K562 (cell line): ENCODE measurements at regions not wholly inside any gene's neighbourhood (a gene's known extent, or its start where the extent isn't known, plus 50 kb on each side); places are given as distances from the start of the nearest gene placed in this dataset.

Source experiments
- ATAC-seq: fragments of 200-7000 bp; cut with Tn5 transposase; 3 replicates; pipeline ENCODE4 v1.9.1; 2020; ENCODE audit warnings: moderate library complexity
- BruUV-seq: library from RNA; stranded (reverse); fragments of 400-500 nt; replicated peaks from 2 replicates; lab custom pipeline; 2021; lab: Mats Ljungman, UMichigan
- CTCF ChIA-PET: fragments of 300-600 bp; formaldehyde crosslinking; extraction: SDS; loops from one replicate; lab custom pipeline; 2021; ENCODE audit warnings: low intra/inter-chr PET ratio; lab: Yijun Ruan, JAX
- POLR2A ChIA-PET: fragments of 300-600, 350-650 bp; sonication (Branson Sonifier 250); formaldehyde crosslinking; extraction: SDS; loops from one replicate; lab custom pipeline; 2021; ENCODE audit warnings: antibody characterized with exemption, inconsistent platforms; lab: Yijun Ruan, JAX
- DNase-seq, 4 experiments: peaks; one replicate each; pipeline versions ENCODE4 v3.0.0 to v3.0.0-alpha.2; 2011 to 2018; ENCODE audit warnings: low spot score in 3 of 4, mixed read lengths in 3 of 4; ENCODE audit errors: extremely low read depth in 1 of 4
- FAIRE-seq: peaks from 2 replicates; lab custom pipeline; 2011; peaks lifted over from hg19 to GRCh38; lab: Jason Lieb, UNC
- H2AFZ ChIP-seq: 2 replicates; pipeline ENCODE4 v1.6.0; 2011; ENCODE audit warnings: low read depth, low read length, control low read depth, inconsistent platforms
- H3K27ac ChIP-seq: fragments of 200-600 bp; 3 replicates; pipeline ENCODE4 v1.8.0; 2011; ENCODE audit warnings: low read depth, mild to moderate bottlenecking, control low read depth, inconsistent platforms, low read length, moderate library complexity, mixed read lengths; ENCODE audit errors: extremely low read depth
- H3K27me3 ChIP-seq, 2 experiments: fragments of 300-600 bp in 1 of 2; 2 replicates in 1 of 2; 3 replicates in 1 of 2; pipeline versions ENCODE4 v1.6.0 to v1.8.0; 2011; ENCODE audit warnings: inconsistent platforms in 2 of 2, low read length in 2 of 2, mild to moderate bottlenecking in 1 of 2, mixed read lengths in 1 of 2, moderate library complexity in 1 of 2; ENCODE audit not compliant: control insufficient read depth in 2 of 2, insufficient read depth in 2 of 2
- H3K36me3 ChIP-seq: fragments of 300-600 bp; 3 replicates; pipeline ENCODE4 v1.8.0; 2011; ENCODE audit warnings: mild to moderate bottlenecking, low read length, inconsistent platforms; ENCODE audit not compliant: control insufficient read depth, insufficient read depth
- H3K4me1 ChIP-seq, 2 experiments: fragments of 200-600 bp in 1 of 2; replicated peaks in 1 of 2; 2 replicates in 1 of 2; 3 replicates in 1 of 2; pipeline versions ENCODE4 v1.5.1 to v1.8.0; 2011; ENCODE audit warnings: inconsistent platforms in 2 of 2, low read length in 2 of 2, mild to moderate bottlenecking in 1 of 2, mixed read lengths in 1 of 2, moderate library complexity in 1 of 2; ENCODE audit not compliant: control insufficient read depth in 2 of 2, insufficient read depth in 2 of 2
- H3K4me2 ChIP-seq: 2 replicates; pipeline ENCODE4 v1.6.1; 2011; ENCODE audit warnings: low read length, control low read depth, inconsistent platforms, mixed read lengths; ENCODE audit not compliant: insufficient read depth
- H3K4me3 ChIP-seq: fragments of 200-600 bp; sonication (generic), shearing (Covaris generic); 2 replicates; pipeline ENCODE4 v1.5.1; 2016; ENCODE audit warnings: control low read depth, inconsistent platforms
- H3K79me2 ChIP-seq: fragments of 200-600 bp; 3 replicates; pipeline ENCODE4 v1.8.0; 2011; ENCODE audit warnings: low read length, inconsistent platforms; ENCODE audit not compliant: control insufficient read depth, insufficient read depth
- H3K9ac ChIP-seq, 2 experiments: 2 replicates each; pipeline versions ENCODE4 v1.6.0 to v1.6.1; 2011; ENCODE audit warnings: low read depth in 2 of 2, low read length in 2 of 2, control low read depth in 1 of 2, inconsistent platforms in 1 of 2, mild to moderate bottlenecking in 1 of 2, mixed read lengths in 1 of 2; ENCODE audit not compliant: insufficient read depth in 1 of 2
- H3K9me1 ChIP-seq: one replicate; pipeline ENCODE4 v1.6.0; 2011; ENCODE audit warnings: inconsistent platforms, mild to moderate bottlenecking, low read length, moderate library complexity; ENCODE audit not compliant: control insufficient read depth, insufficient read depth
- H3K9me3 ChIP-seq: replicated peaks from 2 replicates; pipeline ENCODE4 v1.5.1; 2011; ENCODE audit warnings: low read depth, low read length, inconsistent platforms; ENCODE audit not compliant: control insufficient read depth, insufficient read depth
- H4K20me1 ChIP-seq: replicated peaks from 2 replicates; pipeline ENCODE4 v1.6.1; 2011; ENCODE audit warnings: low read length, inconsistent platforms, mixed read lengths; ENCODE audit not compliant: control insufficient read depth, insufficient read depth
- HBP1 ChIP-seq: fragments of 450-650 bp; formaldehyde crosslinking; IDR thresholded peaks from 2 replicates; pipeline ENCODE4 v1.4.0; 2022; ENCODE audit warnings: missing genetic modification characterization
- NR2C1 ChIP-seq, 2 experiments: fragments of 450-650 bp; IDR thresholded peaks; 2 replicates each; pipeline ENCODE4 v1.6.1; 2017; ENCODE audit warnings: mild to moderate bottlenecking in 2 of 2, antibody characterized with exemption in 1 of 2, inconsistent platforms in 1 of 2, missing compliant biosample characterization in 1 of 2, missing genetic modification characterization in 1 of 2
- NR2C2 ChIP-seq, 2 experiments: fragments of 200-800 bp in 1 of 2; sonication (Bioruptor generic) in 1 of 2; sonication (generic) in 1 of 2; formaldehyde crosslinking in 1 of 2; IDR thresholded peaks; 2 replicates each; pipeline versions ENCODE4 v1.6.1 to v1.8.0; 2016 to 2022; ENCODE audit warnings: mild to moderate bottlenecking in 1 of 2, missing compliant biosample characterization in 1 of 2, missing genetic modification characterization in 1 of 2, missing genetic modification reagents in 1 of 2
- POLR3A ChIP-seq: IDR thresholded peaks from 2 replicates; pipeline ENCODE4 v1.6.1; 2011; ENCODE audit warnings: borderline replicate concordance, mild to moderate bottlenecking, moderate library complexity; ENCODE audit not compliant: insufficient read length, insufficient read depth; ENCODE audit errors: extremely low read depth
- ZBED1 ChIP-seq: IDR thresholded peaks from 2 replicates; pipeline ENCODE4 v1.6.1; 2014
- ZBTB33 ChIP-seq: sonication (generic); formaldehyde crosslinking; IDR thresholded peaks from 2 replicates; pipeline ENCODE4 v1.8.1; 2023; ENCODE audit warnings: mild to moderate bottlenecking, missing genetic modification reagents
- ZNF184 ChIP-seq: sonication (generic); formaldehyde crosslinking; IDR thresholded peaks from 2 replicates; pipeline ENCODE4 v1.5.0; 2020; ENCODE audit warnings: missing genetic modification reagents
- ZNF644 ChIP-seq: fragments of 200-800 bp; sonication (Bioruptor generic); IDR thresholded peaks from 2 replicates; pipeline ENCODE4 v1.6.1; 2016; ENCODE audit warnings: low read depth, missing genetic modification characterization, missing compliant biosample characterization
- WGBS: fragments of 100-300 bp; shearing (Covaris generic); methylation state at CpG from one replicate; pipeline ENCODE4 v1.1.6; 2016; ENCODE audit warnings: low coverage, mixed read lengths; ENCODE audit not compliant: insufficient coverage; ENCODE audit errors: missing lambda C conversion rate; 5-methylcytosine and 5-hydroxymethylcytosine counted together
- in situ Hi-C: fragments of 300-500 bp; cut with MboI; formaldehyde crosslinking; loops from 4 replicates; pipeline ENCODE4 v1.15.0; 2018; ENCODE audit warnings: inconsistent platforms, mixed read lengths
- intact Hi-C: fragments of 100-400 bp; cut with micrococcal nuclease; formaldehyde crosslinking; loops from 2 replicates; pipeline ENCODE4 v1.14.2; 2022

GRCh38 chr12:128055567-128055966 lies 211.4 kb upstream of the TMEM132C start:
- ChIA-PET POLR2A (interaction anchor here (0.8 kb wide), 1 partner anchor 11 kb away, joined by 3 read pairs; no protein-coding TSS in a partner anchor), CTCF (no interaction called here)
- intact Hi-C loops: no loop called here

More at GRCh38 chr12:128055567-128055966, 211.4 kb upstream of the TMEM132C start:
- no peak for ATAC-seq
- in situ Hi-C loops: no loop called here
- Histone ChIP-seq H3K9me1 (no peaks in the 10 kb centered on the region), H3K9me3 (no peaks in the 10 kb centered on the region)
- BruUV-seq: no TSS peak
- TF ChIP-seq NR2C2 (CRISPR knock-in tag; IDR thresholded peaks at IDR 0.05) (no peak), NR2C2 (tag; IDR thresholded peaks at IDR 0.05) (no peak), ZNF184 (CRISPR knock-in tag) (no peak), NR2C1 (IDR thresholded peaks at IDR 0.05) (no peak), NR2C1 (tag; IDR thresholded peaks at IDR 0.05) (no peak), ZNF644 (tag) (no peak), ZBTB33 (CRISPR knock-in tag) (no peak), ZBED1 (no peak), POLR3A (no peak), HBP1 (CRISPR knock-in tag) (no peak)
- TF ChIP-seq, all 486 proteins: peak for 0
- Histone ChIP-seq H3K4me3 (no peak overlapping the region), H2AFZ (no peak overlapping the region), H3K4me2 (no peak overlapping the region), H4K20me1 (no peaks in the 10 kb centered on the region), H3K36me3 (no peaks in the 10 kb centered on the region), H3K27ac (no peak overlapping the region), H3K27me3 (no peaks in the 10 kb centered on the region), H3K4me1 (no peaks in the 10 kb centered on the region), H3K9ac (no peak overlapping the region), H3K79me2 (no peaks in the 10 kb centered on the region)
- no peak for FAIRE-seq
- DNase-seq: no peak
- 0% methylated on average over 6 of the region's 6 CpGs for WGBS
